Osteoblast (primary cell): ENCODE measurements at regions not wholly inside any gene's neighbourhood (a gene's known extent, or its start where the extent isn't known, plus 50 kb on each side); places are given as distances from the start of the nearest gene placed in this dataset.

Source experiments
- DNase-seq: peaks from one replicate; pipeline ENCODE4 v3.0.0; 2011; ENCODE audit warnings: low spot score, mixed read lengths; ENCODE audit not compliant: insufficient read length; ENCODE audit errors: missing footprints
- H2AFZ ChIP-seq: 2 replicates; pipeline ENCODE4 v1.6.0; 2011; ENCODE audit warnings: mild to moderate bottlenecking, low read length
- H3K27ac ChIP-seq: 2 replicates; pipeline ENCODE4 v1.5.1; 2011; ENCODE audit warnings: mild to moderate bottlenecking, low read depth, low read length, moderate library complexity
- H3K27me3 ChIP-seq: 2 replicates; pipeline ENCODE4 v1.6.0; 2012; ENCODE audit warnings: mild to moderate bottlenecking, control low read depth, inconsistent platforms, low read length, moderate library complexity; ENCODE audit not compliant: insufficient read depth
- H3K36me3 ChIP-seq: 2 replicates; pipeline ENCODE4 v1.5.1; 2011; ENCODE audit warnings: mild to moderate bottlenecking, low read length, control low read depth, moderate library complexity; ENCODE audit not compliant: insufficient read depth
- H3K4me1 ChIP-seq: 2 replicates; pipeline ENCODE4 v1.5.1; 2011; ENCODE audit warnings: mild to moderate bottlenecking, low read length, control low read depth, moderate library complexity; ENCODE audit not compliant: insufficient read depth
- H3K4me2 ChIP-seq: 2 replicates; pipeline ENCODE4 v1.6.0; 2011; ENCODE audit warnings: mild to moderate bottlenecking, low read length; ENCODE audit not compliant: insufficient read depth
- H3K4me3 ChIP-seq: fragments of 200-600 bp; sonication (generic); 3 replicates; pipeline ENCODE4 v1.5.1; 2012; ENCODE audit warnings: mild to moderate bottlenecking, low read length, inconsistent platforms; ENCODE audit not compliant: insufficient read depth
- H3K79me2 ChIP-seq: 2 replicates; pipeline ENCODE4 v1.6.0; 2012; ENCODE audit warnings: mild to moderate bottlenecking, low read length, control low read depth, inconsistent platforms; ENCODE audit not compliant: insufficient read depth
- H3K9me3 ChIP-seq: 2 replicates; pipeline ENCODE4 v1.5.1; 2011; ENCODE audit warnings: low read depth, low read length, control low read depth
- H4K20me1 ChIP-seq: 2 replicates; pipeline ENCODE4 v1.6.0; 2012; ENCODE audit warnings: mild to moderate bottlenecking, low read length, control low read depth; ENCODE audit not compliant: insufficient read depth
- CTCF ChIP-seq: IDR thresholded peaks from 2 replicates; pipeline ENCODE4 v1.5.1; 2011; ENCODE audit warnings: mild to moderate bottlenecking, low read depth, low read length, moderate library complexity; ENCODE audit errors: extremely low read depth

- Histone ChIP-seq H2AFZ (no peak overlapping the region), H3K79me2 (no peaks in the 10 kb centered on the region), H3K27me3 (peaks cover 11% of the 10 kb centered on the region), H4K20me1 (no peaks in the 10 kb centered on the region), H3K4me1 (peaks cover 6% of the 10 kb centered on the region), H3K4me3 (no peak overlapping the region), H3K9me3 (no peaks in the 10 kb centered on the region), H3K36me3 (no peaks in the 10 kb centered on the region), H3K4me2 (no peak overlapping the region), H3K27ac (no peak overlapping the region)
- no peak for DNase-seq
- TF ChIP-seq CTCF = no peak
Observed at GRCh38 chr2:38427936-38428335, 50.9 kb upstream of the ATL2 start.

DNA sequence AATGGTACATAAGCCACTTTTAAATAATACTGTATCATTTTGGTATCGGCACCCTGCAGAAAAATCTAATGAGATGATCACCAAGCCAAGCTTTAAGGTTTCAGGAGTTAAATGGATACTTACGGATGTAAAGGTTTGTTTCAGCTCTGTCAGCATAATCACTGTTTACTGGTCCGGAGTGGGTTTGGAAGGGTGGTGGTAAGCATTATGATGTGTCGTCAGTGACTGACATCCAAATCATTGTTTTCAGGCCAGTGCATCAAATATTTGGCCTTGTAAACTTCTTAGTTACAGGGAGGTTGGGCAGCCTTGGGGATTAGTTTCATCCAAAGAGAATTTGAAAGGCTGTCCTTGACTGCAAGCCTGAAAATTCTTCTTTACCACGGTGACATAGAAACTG lies 50.0 kb upstream of the ATL2 start:
- no peak for TF ChIP-seq CTCF
- no peaks in the 10 kb centered on the region for H4K20me1 ChIP-seq
- peaks cover 11% of the 10 kb centered on the region for H3K27me3 ChIP-seq
- H3K79me2 ChIP-seq = no peaks in the 10 kb centered on the region
- H3K4me2 ChIP-seq = no peak overlapping the region
- H2AFZ ChIP-seq = no peak overlapping the region
- peaks cover 6% of the 10 kb centered on the region for H3K4me1 ChIP-seq
- no peak overlapping the region for H3K27ac ChIP-seq
- no peak overlapping the region for H3K4me3 ChIP-seq
- no peak for DNase-seq
- no peaks in the 10 kb centered on the region for H3K9me3 ChIP-seq
- no peaks in the 10 kb centered on the region for H3K36me3 ChIP-seq
